Putamen (tissue), 1 donor: ENCODE measurements at regions not wholly inside any gene's neighbourhood (a gene's known extent, or its start where the extent isn't known, plus 50 kb on each side); places are given as distances from the start of the nearest gene placed in this dataset.
A peak's percentile ranks its signal among the peaks of the same experiment; 100 is the strongest.

Experiments used
- DNase-seq: peaks from one replicate; pipeline ENCODE4 v3.0.0-alpha.2; 2016; ENCODE audit warnings: low spot score

GRCh38 chr2:136062066-136062837 is 55.7 kb downstream of the CXCR4 start:
- DNase-seq = no peak

GRCh38 chr2:136060416-136060815 is 57.5 kb downstream of the CXCR4 start:
- DNase-seq = no peak

GRCh38 chr2:136059036-136059472 is 58.9 kb downstream of the CXCR4 start:
- no peak for DNase-seq

- no peak for DNase-seq
Measured at GRCh38 chr2:136058262-136058661, 59.7 kb downstream of the CXCR4 start.

- DNase-seq = no peak
Measured at GRCh38 chr2:136057802-136058140, 60.2 kb downstream of the CXCR4 start.

- DNase-seq = no peak
Measured at GRCh38 chr2:136057023-136057801, 60.7 kb downstream of the CXCR4 start.

- no peak for DNase-seq
Measured at GRCh38 chr2:136055929-136056688, 61.8 kb downstream of the CXCR4 start.

- no peak for DNase-seq
Measured at GRCh38 chr2:136054856-136055255, 63.1 kb downstream of the CXCR4 start.

- no peak for DNase-seq
Measured at GRCh38 chr2:136052369-136053362, 65.3 kb downstream of the CXCR4 start.

- no peak for DNase-seq
Measured at GRCh38 chr2:136051725-136052048, 66.3 kb upstream of the DARS1 start.

GRCh38 chr2:136051001-136051724 is 65.7 kb upstream of the DARS1 start:
- DNase-seq = no peak

GRCh38 chr2:136049991-136050920 is 64.8 kb upstream of the DARS1 start:
- peak; percentile 77 for DNase-seq

- no peak for DNase-seq
Measured at GRCh38 chr2:136049011-136049742, 63.8 kb upstream of the DARS1 start.

GRCh38 chr2:136045835-136046570 is 60.6 kb upstream of the DARS1 start:
- no peak for DNase-seq

- no peak for DNase-seq
Measured at GRCh38 chr2:136045344-136045743, 59.9 kb upstream of the DARS1 start.
